ENCODE measurements at regions not wholly inside any gene's neighbourhood (a gene's known extent, or its start where the extent isn't known, plus 50 kb on each side); places are given as distances from the start of the nearest gene placed in this dataset.
"Not testable (repeated sequence)": the region's sequence is repeated elsewhere in the genome, so short reads cannot be mapped to it uniquely, and the experiment has no call there.

DNA sequence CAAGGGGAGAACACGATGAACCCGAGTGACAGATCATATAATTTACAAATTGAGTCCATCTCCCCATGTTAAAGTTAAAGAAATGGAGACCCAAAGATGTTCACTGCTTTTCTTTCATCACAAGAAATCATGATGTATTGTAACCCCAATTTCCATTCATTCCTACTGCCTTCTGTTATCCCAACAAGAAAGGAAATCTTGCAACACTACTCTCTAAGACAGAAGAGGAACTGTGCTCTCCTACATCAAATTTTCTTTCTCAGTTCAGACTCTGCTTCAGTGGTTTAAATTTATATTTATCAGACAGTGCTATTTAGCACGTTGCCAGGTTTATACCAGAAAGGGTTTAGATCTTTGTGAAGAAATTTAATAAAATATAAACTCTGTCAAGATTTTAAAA, 83.8 kb upstream of the RASA1 start:
- peaks cover 7% of the 10 kb centered on the region for H3K36me3 Mint-ChIP-seq (ENCODE audit: low read depth)
- DNase-seq (no peak), ATAC-seq (no peak)
- no peak overlapping the region for H3K4me3 Mint-ChIP-seq
- peaks cover 15% of the 10 kb centered on the region for H3K4me1 Mint-ChIP-seq
- H3K9me3 ChIP-seq (ENCODE audit: control insufficient read depth, low read length, poor library complexity, severe bottlenecking) = no peaks in the 10 kb centered on the region
- H3K27me3 Mint-ChIP-seq = no peaks in the 10 kb centered on the region
- no peak overlapping the region for H3K27ac Mint-ChIP-seq

DNA sequence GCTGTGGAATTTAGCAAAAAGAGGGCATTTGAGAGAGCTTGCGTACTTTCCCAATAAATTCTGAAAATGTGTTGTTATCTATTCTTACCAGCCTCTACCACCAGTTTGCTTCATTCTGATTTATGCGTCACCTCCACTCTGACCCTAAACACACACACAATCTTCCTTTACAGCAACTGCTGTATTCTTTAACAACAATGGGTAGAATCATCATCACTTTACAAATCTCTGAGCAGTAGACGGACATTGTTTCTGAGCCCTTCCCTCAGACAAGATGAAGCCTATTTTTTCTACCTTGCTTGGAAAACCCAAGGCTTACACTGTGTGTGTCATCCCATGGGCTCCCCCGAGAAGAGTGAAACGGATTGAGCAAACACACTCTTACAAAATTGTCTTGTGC, 83.1 kb upstream of the RASA1 start:
- Mint-ChIP-seq H3K27ac (no peak overlapping the region), H3K4me3 (no peak overlapping the region), H3K4me1 (peaks cover 15% of the 10 kb centered on the region), H3K27me3 (no peaks in the 10 kb centered on the region), H3K36me3 (ENCODE audit: low read depth) (peaks cover 7% of the 10 kb centered on the region)
- DNase-seq (no peak), ATAC-seq (no peak)
- H3K9me3 ChIP-seq (ENCODE audit: control insufficient read depth, low read length, poor library complexity, severe bottlenecking) = no peaks in the 10 kb centered on the region

DNA sequence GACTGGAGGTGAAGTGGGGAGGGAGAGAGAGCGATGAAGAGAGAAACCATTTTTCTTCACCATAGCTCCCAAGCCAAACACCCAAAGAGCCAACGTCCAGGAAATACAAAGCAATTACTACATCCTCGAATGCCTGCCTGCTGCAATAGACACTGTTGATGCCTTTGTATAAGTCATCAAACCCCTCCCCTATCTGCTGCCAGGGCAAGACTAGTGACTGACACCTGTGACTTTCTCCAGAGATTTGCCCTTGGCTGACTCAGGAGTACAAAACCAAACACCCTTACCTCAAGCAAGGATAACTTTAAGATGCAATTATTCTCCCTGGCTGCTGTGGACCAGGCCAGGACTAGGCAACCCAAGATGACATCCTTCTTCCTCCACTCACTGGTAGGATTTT, 81.8 kb upstream of the RASA1 start:
- Mint-ChIP-seq H3K36me3 (ENCODE audit: low read depth) (peaks cover 7% of the 10 kb centered on the region), H3K4me3 (no peak overlapping the region), H3K27ac (no peak overlapping the region), H3K4me1 (peaks cover 15% of the 10 kb centered on the region), H3K27me3 (no peaks in the 10 kb centered on the region)
- DNase-seq (no peak), ATAC-seq (no peak)
- no peaks in the 10 kb centered on the region for H3K9me3 ChIP-seq (ENCODE audit: control insufficient read depth, low read length, poor library complexity, severe bottlenecking)

DNA sequence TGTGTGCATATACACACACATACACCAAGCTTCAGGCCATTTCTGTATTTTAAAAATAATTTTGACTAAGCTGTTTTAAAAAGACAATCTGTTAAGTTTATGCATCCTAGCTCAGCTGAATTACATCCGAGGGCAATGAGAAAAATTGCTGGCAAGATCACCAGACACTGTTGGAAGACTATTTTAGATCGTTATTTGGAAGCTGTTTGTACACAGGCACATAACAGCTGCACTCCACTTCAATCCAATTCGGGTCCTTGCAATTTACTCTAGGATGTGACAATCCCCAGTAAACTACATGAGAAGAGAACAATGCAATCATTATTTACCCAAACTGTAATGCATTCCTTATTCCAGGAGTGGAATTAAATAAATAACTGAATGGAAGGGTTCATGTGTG, 79.3 kb upstream of the RASA1 start:
- Mint-ChIP-seq H3K4me3 (no peak overlapping the region), H3K27ac (no peak overlapping the region), H3K4me1 (peaks cover 13% of the 10 kb centered on the region), H3K36me3 (ENCODE audit: low read depth) (peaks cover 7% of the 10 kb centered on the region), H3K27me3 (no peaks in the 10 kb centered on the region)
- no peaks in the 10 kb centered on the region for H3K9me3 ChIP-seq (ENCODE audit: control insufficient read depth, low read length, poor library complexity, severe bottlenecking)
- no peak for ATAC-seq
- no peak for DNase-seq

DNA sequence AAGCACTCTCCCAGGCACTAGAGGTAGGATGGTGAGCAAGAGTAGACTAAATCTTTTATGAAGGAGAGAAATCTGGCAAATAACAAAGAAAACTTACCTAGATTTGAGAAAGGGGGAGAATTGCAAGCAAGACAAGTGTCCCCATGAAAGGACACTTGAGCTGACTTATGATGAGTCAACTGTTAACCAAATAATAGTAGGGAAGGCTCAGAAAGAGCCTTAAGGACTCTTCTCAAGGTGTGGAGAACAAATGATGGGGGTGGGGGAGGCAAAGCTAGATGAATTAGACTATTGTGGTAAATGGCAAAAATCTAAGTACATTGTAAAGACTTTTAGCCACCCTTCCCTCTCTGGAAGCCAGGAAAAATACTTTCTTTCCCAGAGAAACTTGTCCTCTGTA, 77.6 kb upstream of the RASA1 start:
- Mint-ChIP-seq H3K27ac (no peak overlapping the region), H3K4me1 (peaks cover 10% of the 10 kb centered on the region), H3K27me3 (no peaks in the 10 kb centered on the region), H3K36me3 (ENCODE audit: low read depth) (peaks cover 2% of the 10 kb centered on the region), H3K4me3 (no peak overlapping the region)
- H3K9me3 ChIP-seq (ENCODE audit: control insufficient read depth, low read length, poor library complexity, severe bottlenecking) = no peaks in the 10 kb centered on the region
- DNase-seq (no peak), ATAC-seq (no peak)

DNA sequence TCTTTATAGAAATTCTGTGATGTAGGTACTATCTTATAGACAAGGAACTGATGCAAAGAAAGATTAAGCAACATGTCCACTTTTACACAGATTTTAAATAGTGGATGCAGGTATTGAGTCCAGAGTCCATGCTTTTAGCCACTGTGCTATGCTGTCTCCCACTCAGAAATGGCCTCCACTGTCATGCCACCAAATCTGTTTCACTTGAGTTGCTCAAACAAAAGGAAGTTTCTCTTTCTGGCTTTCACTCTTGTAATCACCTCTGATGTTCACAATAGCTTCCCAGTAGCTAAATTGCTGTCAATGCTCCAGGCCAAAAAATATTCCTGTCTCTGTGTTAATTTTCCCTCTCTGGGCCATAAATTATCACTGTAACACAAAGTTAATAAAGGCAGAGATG, 77.0 kb upstream of the RASA1 start:
- no peak overlapping the region for H3K27ac Mint-ChIP-seq
- no peaks in the 10 kb centered on the region for H3K9me3 ChIP-seq (ENCODE audit: control insufficient read depth, low read length, poor library complexity, severe bottlenecking)
- no peak for DNase-seq
- H3K4me1 Mint-ChIP-seq = peaks cover 14% of the 10 kb centered on the region
- no peak overlapping the region for H3K4me3 Mint-ChIP-seq
- peaks cover 2% of the 10 kb centered on the region for H3K36me3 Mint-ChIP-seq (ENCODE audit: low read depth)
- H3K27me3 Mint-ChIP-seq = no peaks in the 10 kb centered on the region
- ATAC-seq = no peak

DNA sequence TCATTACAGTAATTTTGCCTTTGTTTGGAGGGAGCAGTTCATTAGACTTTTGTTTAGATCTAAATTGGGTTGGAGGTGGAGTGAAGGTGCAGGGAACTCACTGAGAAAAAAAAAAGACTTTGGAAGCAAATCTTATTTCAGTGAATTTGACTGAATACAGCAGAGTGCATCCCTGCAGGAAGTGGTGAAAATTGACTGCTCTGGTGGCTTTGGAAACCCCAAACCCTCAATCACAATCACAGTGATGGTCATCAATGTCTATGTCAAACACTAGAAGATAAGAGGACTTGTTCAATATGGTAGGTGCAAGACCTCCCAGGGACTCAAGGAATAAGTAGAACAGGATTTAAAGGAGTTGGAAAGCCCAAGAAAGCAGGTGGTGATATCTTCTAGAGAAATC, 76.0 kb upstream of the RASA1 start:
- Mint-ChIP-seq H3K27me3 (no peaks in the 10 kb centered on the region), H3K4me1 (peaks cover 15% of the 10 kb centered on the region), H3K4me3 (no peak overlapping the region), H3K36me3 (ENCODE audit: low read depth) (peaks cover 2% of the 10 kb centered on the region), H3K27ac (no peak overlapping the region)
- ATAC-seq = no peak
- H3K9me3 ChIP-seq (ENCODE audit: control insufficient read depth, low read length, poor library complexity, severe bottlenecking) = no peaks in the 10 kb centered on the region
- DNase-seq = no peak

DNA sequence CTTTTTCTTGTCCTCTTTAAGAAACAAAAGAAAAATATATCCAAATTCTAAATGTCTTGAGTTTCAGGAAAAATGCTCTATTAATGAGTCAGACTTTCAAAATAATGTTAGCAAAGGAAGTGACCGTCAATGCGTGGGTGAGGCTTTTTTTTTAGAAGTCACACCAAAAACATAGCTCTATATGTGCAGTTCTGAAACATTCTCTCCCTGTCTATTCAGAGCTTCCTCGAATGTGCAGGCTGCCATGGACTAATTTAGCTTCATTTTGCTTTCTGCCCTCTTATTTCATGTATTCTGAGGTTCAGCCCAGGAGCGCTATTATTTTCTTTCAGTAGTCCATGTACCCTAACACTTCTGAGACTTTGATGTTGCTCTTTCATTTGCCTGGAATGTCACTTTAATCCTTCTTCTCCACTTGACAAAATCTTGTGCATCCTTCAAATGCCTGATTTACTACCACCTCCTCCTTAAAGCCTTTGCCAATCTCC, 72.5 kb upstream of the RASA1 start:
- Mint-ChIP-seq H3K27ac (no peak overlapping the region), H3K4me1 (peaks cover 15% of the 10 kb centered on the region), H3K36me3 (ENCODE audit: low read depth) (no peaks in the 10 kb centered on the region), H3K27me3 (no peaks in the 10 kb centered on the region), H3K4me3 (no peak overlapping the region)
- H3K9me3 ChIP-seq (ENCODE audit: control insufficient read depth, low read length, poor library complexity, severe bottlenecking) = no peaks in the 10 kb centered on the region
- no peak for DNase-seq
- no peak for ATAC-seq

DNA sequence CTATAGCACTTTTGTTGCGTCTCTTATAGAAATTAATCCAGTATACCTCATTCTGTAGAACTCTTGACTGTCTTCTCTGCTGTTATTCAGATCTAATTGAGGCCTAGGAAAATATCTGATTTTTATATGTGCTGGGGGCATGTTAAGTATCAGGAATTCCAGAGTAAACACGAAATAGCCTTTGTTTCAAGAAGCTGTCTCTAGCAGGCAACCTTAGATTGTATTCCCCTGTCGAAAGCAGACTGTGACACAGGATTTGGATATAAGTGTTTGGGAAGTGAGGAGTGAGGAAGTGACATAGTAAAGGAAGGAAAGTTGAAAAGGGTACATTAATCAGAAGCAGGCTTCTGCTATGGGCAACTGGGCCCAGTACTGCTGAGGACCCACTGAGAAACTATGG, 72.1 kb upstream of the RASA1 start:
- Mint-ChIP-seq H3K36me3 (ENCODE audit: low read depth) (no peaks in the 10 kb centered on the region), H3K4me3 (no peak overlapping the region), H3K27me3 (no peaks in the 10 kb centered on the region), H3K27ac (no peak overlapping the region), H3K4me1 (peaks cover 15% of the 10 kb centered on the region)
- DNase-seq (no peak), ATAC-seq (no peak)
- H3K9me3 ChIP-seq (ENCODE audit: control insufficient read depth, low read length, poor library complexity, severe bottlenecking) = no peaks in the 10 kb centered on the region

DNA sequence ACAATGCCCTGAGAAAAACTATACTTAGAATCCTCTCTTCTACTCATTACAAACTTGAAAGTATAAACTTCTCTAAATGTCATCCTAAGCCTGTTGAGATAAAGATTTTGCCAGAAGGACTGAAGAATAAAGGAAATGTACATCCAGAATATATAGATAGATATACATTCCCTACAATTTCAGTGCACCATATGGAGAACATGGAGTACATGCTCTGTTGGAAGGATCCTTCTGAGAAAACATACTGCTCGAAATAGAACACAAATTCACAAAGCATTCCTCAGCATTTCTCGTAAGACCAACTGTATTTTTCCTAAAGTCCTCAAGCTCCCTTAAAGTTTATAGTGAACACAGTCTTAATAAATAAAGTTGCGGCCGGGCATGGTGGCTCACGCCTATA, 69.7 kb upstream of the RASA1 start:
- no peaks in the 10 kb centered on the region for H3K9me3 ChIP-seq (ENCODE audit: control insufficient read depth, low read length, poor library complexity, severe bottlenecking)
- Mint-ChIP-seq H3K36me3 (ENCODE audit: low read depth) (no peaks in the 10 kb centered on the region), H3K4me3 (no peak overlapping the region), H3K27ac (no peak overlapping the region), H3K27me3 (no peaks in the 10 kb centered on the region), H3K4me1 (peaks cover 5% of the 10 kb centered on the region)
- DNase-seq (no peak), ATAC-seq (no peak)

DNA sequence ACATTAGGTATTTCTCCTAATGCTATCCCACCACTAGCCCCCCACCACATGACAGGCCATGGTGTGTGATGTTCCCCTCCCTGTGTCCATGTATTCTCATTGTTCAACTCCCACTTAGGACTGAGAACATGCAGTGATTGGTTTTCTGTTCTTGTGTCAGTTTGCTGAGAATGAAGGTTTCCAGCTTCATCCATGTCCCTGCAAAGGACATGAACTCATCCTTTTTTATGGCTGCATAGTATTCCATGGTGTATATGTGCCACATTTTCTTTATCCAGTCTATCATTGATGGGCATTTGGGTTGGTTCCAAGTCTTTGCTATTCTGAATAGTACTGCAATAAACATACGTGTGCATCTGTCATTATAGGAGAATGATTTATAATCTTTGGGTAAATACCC, 68.4 kb upstream of the RASA1 start:
- not testable (repeated sequence) for H3K4me3 Mint-ChIP-seq; H3K4me1 Mint-ChIP-seq; ATAC-seq; H3K36me3 Mint-ChIP-seq (ENCODE audit: low read depth); H3K9me3 ChIP-seq (ENCODE audit: control insufficient read depth, low read length, poor library complexity, severe bottlenecking); H3K27me3 Mint-ChIP-seq; H3K27ac Mint-ChIP-seq; DNase-seq

DNA sequence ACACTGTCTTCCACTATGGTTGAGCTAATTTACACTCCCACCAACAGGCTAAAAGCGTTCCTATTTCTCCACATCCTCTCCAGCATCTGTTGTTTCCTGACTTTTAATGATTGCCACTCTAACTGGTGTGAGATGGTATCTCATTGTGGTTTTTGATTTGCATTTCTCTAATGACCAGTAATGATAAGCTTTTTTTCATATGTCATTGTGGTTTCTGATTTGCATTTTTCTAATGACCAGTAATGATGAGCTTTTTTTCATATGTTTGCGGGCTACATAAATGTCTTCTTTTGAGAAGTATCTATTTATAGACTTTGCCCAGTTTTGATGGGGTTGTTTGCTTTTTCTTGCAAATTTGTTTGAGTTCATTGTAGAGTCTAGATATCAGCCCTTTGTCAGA, 68.0 kb upstream of the RASA1 start:
- H3K4me1 Mint-ChIP-seq, DNase-seq, H3K27ac Mint-ChIP-seq: not testable (repeated sequence)

DNA sequence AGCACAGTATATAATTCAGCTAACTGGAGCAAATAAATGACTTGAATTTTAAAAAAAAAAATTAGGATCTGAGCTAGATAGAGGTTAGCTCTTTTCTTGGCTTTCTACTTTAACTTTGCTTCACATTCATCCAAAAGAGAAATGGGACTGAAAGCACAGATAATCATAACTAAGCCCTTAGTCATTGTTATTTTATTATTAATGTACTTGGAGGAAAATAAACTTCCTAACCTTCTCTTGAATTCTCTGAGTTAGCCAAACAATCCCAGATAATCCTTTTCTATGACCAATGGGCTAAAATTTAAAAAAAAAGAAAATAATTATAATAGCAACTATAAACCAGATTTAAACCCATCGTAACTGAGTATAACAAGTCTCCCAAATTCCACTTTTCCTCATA, 57.6 kb upstream of the RASA1 start:
- no peaks in the 10 kb centered on the region for H3K9me3 ChIP-seq (ENCODE audit: control insufficient read depth, low read length, poor library complexity, severe bottlenecking)
- ATAC-seq (no peak), DNase-seq (no peak)
- H3K4me3 Mint-ChIP-seq = no peak overlapping the region
- H3K27ac Mint-ChIP-seq = no peak overlapping the region
- H3K36me3 Mint-ChIP-seq (ENCODE audit: low read depth) = peaks cover 2% of the 10 kb centered on the region
- H3K27me3 Mint-ChIP-seq = no peaks in the 10 kb centered on the region
- H3K4me1 Mint-ChIP-seq = peaks cover 10% of the 10 kb centered on the region

More for the DNA sequence above, 68.0 kb upstream of the RASA1 start:
- H3K4me3 Mint-ChIP-seq; ATAC-seq; H3K27me3 Mint-ChIP-seq; H3K9me3 ChIP-seq (ENCODE audit: control insufficient read depth, low read length, poor library complexity, severe bottlenecking); H3K36me3 Mint-ChIP-seq (ENCODE audit: low read depth): not testable (repeated sequence)

DNA sequence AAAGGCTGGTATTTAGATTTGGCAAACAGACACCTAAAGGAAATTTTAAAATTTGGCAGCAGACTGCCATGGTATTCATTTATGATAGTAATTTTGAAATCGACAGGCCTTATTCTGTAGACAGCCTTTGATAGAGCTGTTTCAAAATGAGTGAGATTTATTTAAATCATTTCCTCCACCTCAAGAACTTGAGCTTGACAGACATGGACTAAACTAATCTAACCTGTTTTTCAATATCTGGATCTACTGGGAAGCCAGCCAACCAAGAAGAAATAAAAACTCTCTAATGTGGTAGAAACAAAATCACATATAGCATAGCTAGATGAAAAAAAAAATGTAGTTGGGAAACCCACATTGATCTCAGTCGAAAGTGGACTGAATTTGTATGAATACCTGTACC, 56.9 kb upstream of the RASA1 start:
- DNase-seq (no peak), ATAC-seq (no peak)
- no peaks in the 10 kb centered on the region for H3K27me3 Mint-ChIP-seq
- peaks cover 2% of the 10 kb centered on the region for H3K36me3 Mint-ChIP-seq (ENCODE audit: low read depth)
- H3K27ac Mint-ChIP-seq = no peak overlapping the region
- H3K9me3 ChIP-seq (ENCODE audit: control insufficient read depth, low read length, poor library complexity, severe bottlenecking) = no peaks in the 10 kb centered on the region
- H3K4me3 Mint-ChIP-seq = no peak overlapping the region
- H3K4me1 Mint-ChIP-seq = peaks cover 16% of the 10 kb centered on the region

DNA sequence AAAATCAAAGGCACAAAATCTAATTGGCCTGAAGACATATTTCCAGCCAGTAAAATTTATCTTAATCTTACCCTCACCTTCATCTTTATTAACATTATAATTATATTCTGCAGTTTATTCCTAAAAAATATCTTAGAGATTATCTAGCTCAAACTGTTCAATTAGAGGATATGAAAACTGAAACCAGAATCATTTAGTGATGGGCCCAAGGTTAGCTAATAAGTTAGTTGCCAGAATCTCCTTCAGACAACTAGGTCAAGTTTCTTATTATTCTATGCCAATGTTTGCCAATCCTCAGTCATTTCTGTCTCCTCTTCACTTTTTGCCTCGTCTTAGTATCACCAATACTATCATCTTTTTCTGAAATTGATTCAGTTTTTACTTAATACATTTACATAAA, 56.0 kb upstream of the RASA1 start:
- Mint-ChIP-seq H3K27ac (no peak overlapping the region), H3K27me3 (no peaks in the 10 kb centered on the region), H3K4me1 (peaks cover 21% of the 10 kb centered on the region), H3K36me3 (ENCODE audit: low read depth) (peaks cover 2% of the 10 kb centered on the region), H3K4me3 (no peak overlapping the region)
- ATAC-seq (no peak), DNase-seq (no peak)
- no peaks in the 10 kb centered on the region for H3K9me3 ChIP-seq (ENCODE audit: control insufficient read depth, low read length, poor library complexity, severe bottlenecking)

All from T-helper 17 cell (primary cell).